MM.1S (cell line): ENCODE measurements at regions not wholly inside any gene's neighbourhood (a gene's known extent, or its start where the extent isn't known, plus 50 kb on each side); places are given as distances from the start of the nearest gene placed in this dataset.

Experiments
- CTCF ChIP-seq: fragments of 300-600 bp; sonication (generic); IDR thresholded peaks from 2 replicates; pipeline ENCODE4 v1.5.1; 2016; ENCODE audit warnings: antibody characterized with exemption, low read length, mixed read lengths
- EZH2phosphoT487 ChIP-seq: fragments of 300-600 bp; sonication (generic); IDR thresholded peaks from 2 replicates; pipeline ENCODE4 v1.6.1; 2018; ENCODE audit warnings: antibody characterized with exemption, low read length

- no peak for TF ChIP-seq CTCF
- no peak for TF ChIP-seq EZH2phosphoT487
Measured at GRCh38 chr2:122635686-122636085, 880.2 kb downstream of the TSN start.
